ENCODE measurements at regions not wholly inside any gene's neighbourhood (a gene's known extent, or its start where the extent isn't known, plus 50 kb on each side); places are given as distances from the start of the nearest gene placed in this dataset.

- DNase-seq, result no peak
These were observed 122.1 kb upstream of the SMIM23 start for GRCh38 chr5:171663311-171664085.

DNA sequence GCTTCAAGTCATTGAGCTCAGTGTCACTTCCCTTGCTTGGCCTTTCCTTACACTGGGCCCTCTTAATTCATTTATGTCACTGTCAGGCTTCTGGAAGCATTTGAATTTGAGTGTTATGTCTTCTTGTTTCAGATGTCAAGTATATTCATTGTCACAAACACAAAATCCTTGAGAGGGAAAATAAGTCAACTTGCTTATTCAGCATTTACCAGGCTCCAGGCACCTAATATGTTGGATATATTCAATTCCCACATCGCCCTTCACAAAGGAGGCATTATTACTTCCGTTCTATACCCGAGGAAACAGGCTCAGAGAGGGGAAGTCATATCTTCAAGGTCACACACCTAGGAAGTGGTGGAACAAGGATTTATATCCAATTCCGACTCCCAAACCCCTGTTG, 121.1 kb upstream of the SMIM23 start:
- H3K36me3 ChIP-seq (ENCODE audit: insufficient read depth, low read length), result no peaks in the 10 kb centered on the region
- H3K4me1 ChIP-seq (ENCODE audit: low read length), result no peaks in the 10 kb centered on the region
- H3K27me3 ChIP-seq (ENCODE audit: low read length), result no peaks in the 10 kb centered on the region
- DNase-seq, result no peak
- no peaks in the 10 kb centered on the region for H4K20me1 ChIP-seq (ENCODE audit: insufficient read depth, low read depth, low read length)
- H3K9me3 ChIP-seq (ENCODE audit: low read length), result no peaks in the 10 kb centered on the region
- H2AFZ ChIP-seq (ENCODE audit: low read length), result no peak overlapping the region
- H3K79me2 ChIP-seq (ENCODE audit: low read length), result no peaks in the 10 kb centered on the region
- no peaks in the 10 kb centered on the region for H3K9me2 ChIP-seq (replicated peaks; ENCODE audit: insufficient read depth, low read length)
- no peak overlapping the region for H3K4me3 ChIP-seq (ENCODE audit: low read length)
- H3K4me2 ChIP-seq (ENCODE audit: low read depth, low read length, poor library complexity, severe bottlenecking), result no peak overlapping the region
- H3K9ac ChIP-seq (ENCODE audit: low read length), result no peak overlapping the region
- H3K27ac ChIP-seq (ENCODE audit: low read length), result no peak overlapping the region

More at GRCh38 chr5:171663311-171664085, 122.1 kb upstream of the SMIM23 start:
- H4K20me1 ChIP-seq (ENCODE audit: insufficient read depth, low read depth, low read length), result no peaks in the 10 kb centered on the region
- H3K4me1 ChIP-seq (ENCODE audit: low read length), result no peaks in the 10 kb centered on the region
- no peak overlapping the region for H3K4me3 ChIP-seq (ENCODE audit: low read length)
- no peak overlapping the region for H3K4me2 ChIP-seq (ENCODE audit: low read depth, low read length, poor library complexity, severe bottlenecking)
- H3K9me2 ChIP-seq (replicated peaks; ENCODE audit: insufficient read depth, low read length), result no peaks in the 10 kb centered on the region
- no peaks in the 10 kb centered on the region for H3K9me3 ChIP-seq (ENCODE audit: low read length)
- no peaks in the 10 kb centered on the region for H3K36me3 ChIP-seq (ENCODE audit: insufficient read depth, low read length)
- no peak overlapping the region for H3K9ac ChIP-seq (ENCODE audit: low read length)
- H3K27ac ChIP-seq (ENCODE audit: low read length), result no peak overlapping the region
- no peaks in the 10 kb centered on the region for H3K27me3 ChIP-seq (ENCODE audit: low read length)
- H2AFZ ChIP-seq (ENCODE audit: low read length), result no peak overlapping the region
- H3K79me2 ChIP-seq (ENCODE audit: low read length), result no peaks in the 10 kb centered on the region

DNA sequence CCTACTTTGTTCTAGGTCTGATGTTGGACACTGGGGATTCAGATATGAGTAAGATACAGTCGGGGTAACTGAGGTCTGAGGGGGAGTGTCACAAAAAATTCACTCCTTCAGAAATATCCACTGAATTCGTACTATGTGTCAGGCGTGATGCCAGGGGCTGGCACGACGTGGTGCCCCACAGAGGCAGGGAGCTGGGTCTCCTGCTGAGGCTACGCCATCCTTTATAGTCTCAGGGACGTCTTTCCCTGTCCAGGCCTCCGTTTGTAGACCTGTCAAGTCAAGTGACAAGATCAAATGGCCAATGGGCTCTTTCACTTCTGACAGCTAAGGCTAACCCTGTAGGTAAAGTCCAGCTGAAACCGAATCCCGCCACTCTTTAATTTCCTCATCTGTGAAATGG, 118.8 kb upstream of the SMIM23 start:
- H2AFZ ChIP-seq (ENCODE audit: low read length), result no peak overlapping the region
- H3K9ac ChIP-seq (ENCODE audit: low read length), result no peak overlapping the region
- H3K27ac ChIP-seq (ENCODE audit: low read length), result no peak overlapping the region
- no peaks in the 10 kb centered on the region for H4K20me1 ChIP-seq (ENCODE audit: insufficient read depth, low read depth, low read length)
- H3K9me2 ChIP-seq (replicated peaks; ENCODE audit: insufficient read depth, low read length), result no peaks in the 10 kb centered on the region
- H3K4me1 ChIP-seq (ENCODE audit: low read length), result no peaks in the 10 kb centered on the region
- H3K36me3 ChIP-seq (ENCODE audit: insufficient read depth, low read length), result no peaks in the 10 kb centered on the region
- H3K4me3 ChIP-seq (ENCODE audit: low read length), result no peak overlapping the region
- no peaks in the 10 kb centered on the region for H3K79me2 ChIP-seq (ENCODE audit: low read length)
- DNase-seq, result no peak
- H3K9me3 ChIP-seq (ENCODE audit: low read length), result no peaks in the 10 kb centered on the region
- no peaks in the 10 kb centered on the region for H3K27me3 ChIP-seq (ENCODE audit: low read length)
- no peak overlapping the region for H3K4me2 ChIP-seq (ENCODE audit: low read depth, low read length, poor library complexity, severe bottlenecking)

DNA sequence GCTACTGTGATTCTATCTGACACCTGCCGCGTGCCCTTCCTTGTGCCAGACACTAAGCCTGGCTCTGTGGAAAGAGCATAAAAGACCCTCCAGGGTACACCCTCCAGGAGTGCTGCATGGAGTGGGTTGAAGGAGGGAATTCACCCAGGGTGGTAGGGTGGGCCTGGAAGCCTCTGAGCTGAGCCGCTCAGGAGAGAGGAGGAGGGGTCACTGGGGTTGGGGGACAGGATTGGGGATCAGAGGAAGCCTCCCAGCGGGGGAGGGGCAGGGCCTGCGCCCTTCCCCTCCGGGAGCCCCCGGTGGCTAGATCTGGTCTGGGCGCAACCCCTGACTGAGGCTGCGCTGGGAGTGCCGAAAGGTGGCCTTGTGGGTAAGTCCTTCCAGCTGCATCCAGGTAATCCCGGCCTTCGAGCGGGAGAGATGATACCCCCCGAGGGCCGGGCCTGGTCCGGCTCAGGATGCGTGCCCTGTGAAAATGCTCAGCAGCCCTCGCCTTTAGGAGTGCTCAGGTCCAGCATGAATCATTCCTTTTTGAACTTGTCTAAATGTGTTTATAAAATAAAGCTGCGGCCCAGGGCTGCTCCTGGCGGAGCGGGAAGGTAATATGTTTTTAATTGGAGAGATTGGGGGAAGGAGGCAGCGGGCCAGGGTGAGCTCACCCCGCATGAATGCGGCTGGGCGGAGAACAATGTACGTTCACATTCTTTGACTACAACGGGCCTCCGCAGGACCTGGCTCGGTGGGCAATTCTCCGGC, 118.1 kb upstream of the SMIM23 start:
- H3K4me3 ChIP-seq (ENCODE audit: low read length), result no peak overlapping the region
- H3K9ac ChIP-seq (ENCODE audit: low read length), result no peak overlapping the region
- no peak overlapping the region for H2AFZ ChIP-seq (ENCODE audit: low read length)
- H3K9me2 ChIP-seq (replicated peaks; ENCODE audit: insufficient read depth, low read length), result no peaks in the 10 kb centered on the region
- no peaks in the 10 kb centered on the region for H3K79me2 ChIP-seq (ENCODE audit: low read length)
- H3K36me3 ChIP-seq (ENCODE audit: insufficient read depth, low read length), result no peaks in the 10 kb centered on the region
- no peaks in the 10 kb centered on the region for H3K27me3 ChIP-seq (ENCODE audit: low read length)
- no peaks in the 10 kb centered on the region for H4K20me1 ChIP-seq (ENCODE audit: insufficient read depth, low read depth, low read length)
- no peak for DNase-seq
- no peaks in the 10 kb centered on the region for H3K4me1 ChIP-seq (ENCODE audit: low read length)
- no peak overlapping the region for H3K27ac ChIP-seq (ENCODE audit: low read length)
- H3K4me2 ChIP-seq (ENCODE audit: low read depth, low read length, poor library complexity, severe bottlenecking), result no peak overlapping the region
- no peaks in the 10 kb centered on the region for H3K9me3 ChIP-seq (ENCODE audit: low read length)

- Histone ChIP-seq H3K4me3 (ENCODE audit: low read length) (no peak overlapping the region), H3K27ac (ENCODE audit: low read length) (no peak overlapping the region), H4K20me1 (ENCODE audit: insufficient read depth, low read depth, low read length) (no peaks in the 10 kb centered on the region), H2AFZ (ENCODE audit: low read length) (no peak overlapping the region), H3K36me3 (ENCODE audit: insufficient read depth, low read length) (no peaks in the 10 kb centered on the region), H3K4me2 (ENCODE audit: low read depth, low read length, poor library complexity, severe bottlenecking) (no peak overlapping the region), H3K9ac (ENCODE audit: low read length) (no peak overlapping the region), H3K27me3 (ENCODE audit: low read length) (no peaks in the 10 kb centered on the region), H3K9me2 (replicated peaks; ENCODE audit: insufficient read depth, low read length) (no peaks in the 10 kb centered on the region), H3K4me1 (ENCODE audit: low read length) (no peaks in the 10 kb centered on the region), H3K79me2 (ENCODE audit: low read length) (no peaks in the 10 kb centered on the region), H3K9me3 (ENCODE audit: low read length) (no peaks in the 10 kb centered on the region)
- no peak for DNase-seq
These were observed 117.6 kb upstream of the SMIM23 start for GRCh38 chr5:171668097-171668412.

GRCh38 chr5:171669571-171669970, 116.0 kb upstream of the SMIM23 start:
- no peaks in the 10 kb centered on the region for H4K20me1 ChIP-seq (ENCODE audit: insufficient read depth, low read depth, low read length)
- H3K4me1 ChIP-seq (ENCODE audit: low read length), result no peaks in the 10 kb centered on the region
- no peaks in the 10 kb centered on the region for H3K9me3 ChIP-seq (ENCODE audit: low read length)
- H2AFZ ChIP-seq (ENCODE audit: low read length), result no peak overlapping the region
- H3K9ac ChIP-seq (ENCODE audit: low read length), result no peak overlapping the region
- H3K27me3 ChIP-seq (ENCODE audit: low read length), result no peaks in the 10 kb centered on the region
- no peak overlapping the region for H3K27ac ChIP-seq (ENCODE audit: low read length)
- H3K9me2 ChIP-seq (replicated peaks; ENCODE audit: insufficient read depth, low read length), result no peaks in the 10 kb centered on the region
- no peak overlapping the region for H3K4me3 ChIP-seq (ENCODE audit: low read length)
- H3K36me3 ChIP-seq (ENCODE audit: insufficient read depth, low read length), result no peaks in the 10 kb centered on the region
- DNase-seq, result no peak
- no peak overlapping the region for H3K4me2 ChIP-seq (ENCODE audit: low read depth, low read length, poor library complexity, severe bottlenecking)
- H3K79me2 ChIP-seq (ENCODE audit: low read length), result no peaks in the 10 kb centered on the region

GRCh38 chr5:171672556-171672955, 113.1 kb upstream of the SMIM23 start:
- H3K4me3 ChIP-seq (ENCODE audit: low read length), result no peak overlapping the region

DNA sequence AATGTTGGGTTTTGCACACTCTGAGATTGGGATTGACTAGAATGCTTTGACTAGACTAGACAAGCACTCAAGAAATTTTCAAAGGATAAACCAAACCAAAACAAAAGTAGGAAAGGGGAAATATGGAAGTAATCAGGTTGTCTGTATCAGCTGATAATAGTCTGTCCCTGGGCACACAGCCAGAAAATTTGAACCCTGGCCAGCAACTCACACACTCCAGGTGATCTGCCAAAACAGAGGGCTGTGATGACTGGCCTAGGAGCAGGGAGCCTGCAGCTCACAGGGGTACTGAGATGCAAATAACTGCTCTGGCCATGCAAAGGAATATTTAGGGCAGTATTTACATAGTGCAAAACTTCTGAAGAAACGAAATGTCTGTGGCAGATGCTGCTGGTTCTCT, 112.3 kb upstream of the SMIM23 start:
- Histone ChIP-seq H3K27ac (ENCODE audit: low read length) (no peak overlapping the region), H3K9me2 (replicated peaks; ENCODE audit: insufficient read depth, low read length) (no peaks in the 10 kb centered on the region)

More at GRCh38 chr5:171672556-171672955, 113.1 kb upstream of the SMIM23 start:
- H3K27ac ChIP-seq (ENCODE audit: low read length), result no peak overlapping the region
- DNase-seq, result no peak
- H3K36me3 ChIP-seq (ENCODE audit: insufficient read depth, low read length), result no peaks in the 10 kb centered on the region
- H3K9me3 ChIP-seq (ENCODE audit: low read length), result no peaks in the 10 kb centered on the region
- H3K27me3 ChIP-seq (ENCODE audit: low read length), result no peaks in the 10 kb centered on the region
- H4K20me1 ChIP-seq (ENCODE audit: insufficient read depth, low read depth, low read length), result no peaks in the 10 kb centered on the region
- H3K4me1 ChIP-seq (ENCODE audit: low read length), result no peaks in the 10 kb centered on the region
- no peaks in the 10 kb centered on the region for H3K9me2 ChIP-seq (replicated peaks; ENCODE audit: insufficient read depth, low read length)
- no peak overlapping the region for H3K4me2 ChIP-seq (ENCODE audit: low read depth, low read length, poor library complexity, severe bottlenecking)
- H3K79me2 ChIP-seq (ENCODE audit: low read length), result no peaks in the 10 kb centered on the region
- H2AFZ ChIP-seq (ENCODE audit: low read length), result no peak overlapping the region
- no peak overlapping the region for H3K9ac ChIP-seq (ENCODE audit: low read length)

More for the DNA sequence above, 112.3 kb upstream of the SMIM23 start:
- Histone ChIP-seq H3K9me3 (ENCODE audit: low read length) (no peaks in the 10 kb centered on the region), H3K9ac (ENCODE audit: low read length) (no peak overlapping the region), H3K4me1 (ENCODE audit: low read length) (no peaks in the 10 kb centered on the region), H4K20me1 (ENCODE audit: insufficient read depth, low read depth, low read length) (no peaks in the 10 kb centered on the region), H3K4me2 (ENCODE audit: low read depth, low read length, poor library complexity, severe bottlenecking) (no peak overlapping the region), H3K36me3 (ENCODE audit: insufficient read depth, low read length) (no peaks in the 10 kb centered on the region), H3K4me3 (ENCODE audit: low read length) (no peak overlapping the region), H2AFZ (ENCODE audit: low read length) (no peak overlapping the region), H3K27me3 (ENCODE audit: low read length) (no peaks in the 10 kb centered on the region), H3K79me2 (ENCODE audit: low read length) (no peaks in the 10 kb centered on the region)
- no peak for DNase-seq
